HG03280 (cell line): ENCODE measurements at regions not wholly inside any gene's neighbourhood (a gene's known extent, or its start where the extent isn't known, plus 50 kb on each side); places are given as distances from the start of the nearest gene placed in this dataset.

ENCODE experiments used
- ATAC-seq: cut with Tn5 transposase; IDR thresholded peaks from one replicate; pipeline ENCODE4 v1.9.1; 2021; ENCODE audit warnings: mild to moderate bottlenecking, moderate library complexity; ENCODE audit not compliant: unreplicated experiment

- no peak for ATAC-seq
Measured at GRCh38 chr15:39106950-39107349, 473.9 kb upstream of the THBS1 start.

GRCh38 chr15:39108021-39108420 lies 472.9 kb upstream of the THBS1 start:
- ATAC-seq: no peak

- no peak for ATAC-seq
Measured at GRCh38 chr15:39110336-39110735, 470.5 kb upstream of the THBS1 start.

- no peak for ATAC-seq
Measured at GRCh38 chr15:39110746-39111145, 470.1 kb upstream of the THBS1 start.

GRCh38 chr15:39113741-39114140 lies 467.1 kb upstream of the THBS1 start:
- no peak for ATAC-seq

- no peak for ATAC-seq
Measured at GRCh38 chr15:39114690-39115378, 466.0 kb upstream of the THBS1 start.

- ATAC-seq: no peak
Measured at GRCh38 chr15:39115379-39116057, 465.4 kb upstream of the THBS1 start.

GRCh38 chr15:39118510-39118909 lies 462.4 kb upstream of the THBS1 start:
- no peak for ATAC-seq

- ATAC-seq: no peak
Measured at GRCh38 chr15:39124155-39124552, 456.7 kb upstream of the THBS1 start.

- ATAC-seq: no peak
Measured at GRCh38 chr15:39124553-39125171, 456.2 kb upstream of the THBS1 start.

GRCh38 chr15:39125226-39125625 lies 455.7 kb upstream of the THBS1 start:
- no peak for ATAC-seq

GRCh38 chr15:39125904-39126303 lies 455.0 kb upstream of the THBS1 start:
- peak; percentile 51 for ATAC-seq

- no peak for ATAC-seq
Measured at GRCh38 chr15:39127151-39127790, 453.6 kb upstream of the THBS1 start.

- ATAC-seq: no peak
Measured at GRCh38 chr15:39127925-39128617, 452.8 kb upstream of the THBS1 start.

GRCh38 chr15:39128746-39129145 lies 452.1 kb upstream of the THBS1 start:
- no peak for ATAC-seq

- ATAC-seq: no peak
Measured at GRCh38 chr15:39130556-39131379, 450.1 kb upstream of the THBS1 start.

GRCh38 chr15:39131609-39132008 lies 449.3 kb upstream of the THBS1 start:
- ATAC-seq: no peak

GRCh38 chr15:39132070-39132469 lies 448.8 kb upstream of the THBS1 start:
- ATAC-seq: no peak

GRCh38 chr15:39132954-39133600 lies 447.8 kb upstream of the THBS1 start:
- no peak for ATAC-seq

- no peak for ATAC-seq
Measured at GRCh38 chr15:39134282-39134681, 446.6 kb upstream of the THBS1 start.
